ENCODE measurements at regions not wholly inside any gene's neighbourhood (a gene's known extent, or its start where the extent isn't known, plus 50 kb on each side); places are given as distances from the start of the nearest gene placed in this dataset.

DNA sequence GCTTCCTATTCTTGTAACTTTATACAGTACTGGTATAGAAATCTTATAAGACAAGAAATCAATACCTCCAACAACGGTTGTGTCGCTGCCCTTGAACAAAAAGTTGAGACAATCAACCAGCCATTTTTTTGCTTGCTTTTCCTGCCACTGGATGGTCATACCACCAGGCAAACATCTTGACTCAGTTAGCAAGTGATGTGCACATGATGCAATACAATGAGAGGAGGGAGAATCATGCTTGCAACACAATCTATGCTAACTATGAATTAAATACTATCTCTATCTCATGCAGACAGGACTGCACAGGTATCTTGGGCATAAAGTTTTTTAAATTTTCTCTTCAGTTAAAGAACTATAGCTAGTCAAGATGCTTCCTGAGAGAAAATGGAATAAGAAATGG, 877.7 kb upstream of the CITED2 start:
- no peaks in the 10 kb centered on the region for H3K27me3 ChIP-seq (ENCODE audit: low read depth)
- H3K4me1 ChIP-seq, result no peaks in the 10 kb centered on the region; the same call in 1 of the 2 replicates
- in situ Hi-C loops (cut with MboI; ENCODE audit: low sequenced_read_pairs), result no loop called here
- no peaks in the 10 kb centered on the region for H3K9me3 ChIP-seq
- no peaks in the 10 kb centered on the region for H3K36me3 ChIP-seq (replicated peaks)
- DNase-seq (ENCODE audit: low spot score in 2 of 2), result no peak
- H3K4me3 ChIP-seq, result no peak overlapping the region

DNA sequence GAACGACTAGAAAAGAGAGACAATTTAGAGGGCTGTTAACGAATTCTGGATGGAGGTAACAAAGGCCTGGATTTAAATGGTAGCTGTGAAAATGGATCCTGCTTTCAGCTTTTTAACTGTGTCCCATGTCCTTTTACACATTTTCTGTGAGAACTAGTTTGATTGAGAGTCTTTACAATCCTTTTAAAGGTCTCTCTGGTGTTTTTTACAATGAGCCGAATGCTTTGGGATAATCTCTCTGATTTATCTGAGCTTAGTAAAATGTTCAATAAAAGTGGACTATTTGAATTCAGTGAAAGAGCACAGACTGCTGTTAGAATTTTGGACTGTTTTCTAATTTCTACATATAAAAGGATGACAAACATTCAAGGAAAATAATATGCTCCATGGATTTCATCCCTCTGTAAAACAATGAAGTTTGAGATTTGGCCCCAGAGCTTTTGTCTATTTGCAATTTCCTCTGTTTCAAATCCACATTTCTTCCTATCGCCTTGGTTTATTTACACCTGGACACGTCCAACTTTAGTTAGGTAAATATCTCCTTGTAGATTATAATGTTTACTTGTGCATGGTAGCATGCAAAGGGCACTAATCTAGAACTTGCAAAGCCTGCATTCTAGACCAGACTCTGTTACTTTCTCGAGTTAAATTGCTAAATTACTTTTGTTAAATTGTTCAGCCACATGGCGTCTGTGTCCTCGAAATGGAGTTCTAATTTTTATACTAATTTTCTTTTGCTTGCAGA, 871.0 kb upstream of the CITED2 start:
- DNase-seq (ENCODE audit: low spot score in 2 of 2), result peak in 1 of 2 experiments; percentile 86
- Histone ChIP-seq H3K9me3 (peaks cover 4% of the 10 kb centered on the region; the same call in 1 of the 2 replicates), H3K4me3 (no peak overlapping the region), H3K27me3 (ENCODE audit: low read depth) (no peaks in the 10 kb centered on the region), H3K36me3 (replicated peaks) (no peaks in the 10 kb centered on the region), H3K4me1 (peaks cover 9% of the 10 kb centered on the region)
- in situ Hi-C loops (cut with MboI; ENCODE audit: low sequenced_read_pairs), result no loop called here

DNA sequence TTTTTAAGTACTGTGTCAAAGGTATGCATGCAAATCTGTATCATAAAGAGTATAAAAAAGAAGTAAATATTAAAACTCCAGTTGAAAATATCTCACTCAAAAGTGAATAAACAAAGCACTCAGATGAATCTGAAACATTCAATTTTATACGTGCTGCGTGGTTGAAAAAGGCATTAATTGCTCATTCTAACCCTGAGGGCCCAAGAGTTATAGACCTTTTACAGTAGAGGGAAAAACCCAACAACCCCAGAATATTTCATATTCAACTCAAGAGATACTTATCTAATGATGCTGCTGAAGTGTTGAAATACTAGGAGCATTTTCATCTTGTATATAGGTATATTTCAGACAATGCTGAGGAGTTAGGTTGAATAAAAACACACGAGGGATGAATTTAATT, 862.8 kb upstream of the CITED2 start:
- in situ Hi-C loops (cut with MboI; ENCODE audit: low sequenced_read_pairs), result no loop called here
- H3K36me3 ChIP-seq (replicated peaks), result no peaks in the 10 kb centered on the region
- H3K4me3 ChIP-seq, result no peak overlapping the region
- no peaks in the 10 kb centered on the region for H3K9me3 ChIP-seq
- H3K4me1 ChIP-seq, result no peaks in the 10 kb centered on the region
- no peak for DNase-seq (ENCODE audit: low spot score in 2 of 2)
- H3K27me3 ChIP-seq (ENCODE audit: low read depth), result no peaks in the 10 kb centered on the region

DNA sequence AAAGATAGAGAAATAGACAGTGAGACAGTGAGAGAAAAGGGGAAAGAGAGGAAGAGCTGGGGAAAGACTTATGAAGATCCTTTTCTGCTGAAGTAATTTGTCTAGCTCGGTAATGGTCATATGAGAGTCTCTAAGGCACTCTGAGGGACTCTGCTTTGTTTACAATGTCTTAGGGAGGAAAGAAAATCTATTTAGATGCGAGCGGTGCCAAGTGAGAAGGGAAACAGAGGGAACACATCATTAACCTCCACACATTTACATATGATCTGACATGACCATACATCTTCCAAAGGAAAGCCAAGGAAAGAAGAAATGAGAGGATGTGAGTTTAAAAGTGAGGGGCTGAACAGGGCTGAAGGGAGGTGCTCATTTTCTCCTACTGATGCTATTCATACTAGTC, 862.3 kb upstream of the CITED2 start:
- Histone ChIP-seq H3K36me3 (replicated peaks) (no peaks in the 10 kb centered on the region), H3K4me1 (no peaks in the 10 kb centered on the region), H3K4me3 (no peak overlapping the region), H3K9me3 (no peaks in the 10 kb centered on the region), H3K27me3 (ENCODE audit: low read depth) (no peaks in the 10 kb centered on the region)
- no peak for DNase-seq (ENCODE audit: low spot score in 2 of 2)
- in situ Hi-C loops (cut with MboI; ENCODE audit: low sequenced_read_pairs), result no loop called here

DNA sequence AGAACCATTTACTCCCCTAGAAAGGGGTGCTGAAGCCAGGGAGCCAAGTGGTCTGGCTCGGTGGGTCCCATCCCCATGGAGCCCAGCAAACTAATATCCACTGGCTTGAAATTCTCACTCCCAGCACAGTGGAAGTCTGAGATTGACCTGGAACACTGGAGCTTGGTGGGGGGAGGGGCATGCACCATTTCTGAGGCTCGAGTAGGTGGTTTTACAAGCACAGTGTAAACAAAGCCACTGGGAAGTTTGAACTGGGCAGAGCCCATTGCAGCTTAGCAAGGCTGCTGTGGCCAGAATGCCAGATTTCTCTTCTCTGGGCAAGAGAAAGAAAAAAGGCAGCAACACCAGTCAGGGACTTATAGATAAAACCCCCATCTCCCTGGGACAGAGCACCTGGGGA, 855.8 kb upstream of the CITED2 start:
- in situ Hi-C loops (cut with MboI; ENCODE audit: low sequenced_read_pairs), result no loop called here
- Histone ChIP-seq H3K27me3 (ENCODE audit: low read depth) (no peaks in the 10 kb centered on the region), H3K4me3 (no peak overlapping the region), H3K4me1 (no peaks in the 10 kb centered on the region), H3K36me3 (replicated peaks) (no peaks in the 10 kb centered on the region), H3K9me3 (no peaks in the 10 kb centered on the region)
- DNase-seq (ENCODE audit: low spot score in 2 of 2), result peak in 1 of 2 experiments; percentile 14

DNA sequence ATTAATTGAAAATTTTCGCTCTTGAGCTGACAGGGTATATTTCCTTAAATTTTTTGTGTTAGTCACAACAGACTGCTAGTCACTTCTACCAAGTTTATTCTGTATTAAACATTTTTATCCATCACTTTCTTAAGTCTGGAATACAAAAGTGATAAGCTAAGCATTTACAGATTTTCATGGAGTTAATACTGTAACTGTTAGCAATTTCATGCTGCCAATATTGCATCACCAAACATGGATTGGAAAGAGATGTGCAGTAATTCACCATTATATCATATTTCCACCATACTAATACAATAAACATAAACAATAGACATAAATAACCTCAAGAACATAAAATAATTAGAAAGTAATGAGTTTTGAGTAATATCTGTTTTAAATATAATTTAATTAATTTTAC, 854.0 kb upstream of the CITED2 start:
- Histone ChIP-seq H3K9me3 (no peaks in the 10 kb centered on the region), H3K36me3 (replicated peaks) (no peaks in the 10 kb centered on the region), H3K4me1 (no peaks in the 10 kb centered on the region), H3K27me3 (ENCODE audit: low read depth) (no peaks in the 10 kb centered on the region), H3K4me3 (no peak overlapping the region)
- DNase-seq (ENCODE audit: low spot score in 2 of 2), result no peak
- in situ Hi-C loops (cut with MboI; ENCODE audit: low sequenced_read_pairs), result no loop called here

DNA sequence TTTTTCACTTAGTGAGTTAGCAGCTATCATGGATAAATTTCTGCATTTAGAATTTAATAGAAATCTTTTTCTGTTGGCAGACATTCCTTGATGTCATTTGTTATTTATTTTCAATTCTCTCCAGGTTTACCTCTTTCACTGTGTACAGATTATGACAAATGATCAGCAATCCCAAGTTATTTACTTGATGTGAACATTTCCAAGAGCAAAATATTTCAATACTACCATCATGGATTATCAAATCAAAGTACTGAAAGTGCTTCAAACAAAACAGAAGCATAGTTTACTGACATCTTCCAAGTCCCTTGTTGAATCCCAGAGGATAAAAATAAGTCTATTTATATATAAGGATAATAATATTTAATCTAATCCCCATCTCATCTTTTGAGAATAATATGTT, 852.2 kb upstream of the CITED2 start:
- H3K4me3 ChIP-seq, result no peak overlapping the region
- H3K9me3 ChIP-seq, result no peaks in the 10 kb centered on the region
- no peaks in the 10 kb centered on the region for H3K36me3 ChIP-seq (replicated peaks)
- no peaks in the 10 kb centered on the region for H3K4me1 ChIP-seq
- DNase-seq (ENCODE audit: low spot score in 2 of 2), result no peak
- H3K27me3 ChIP-seq (ENCODE audit: low read depth), result no peaks in the 10 kb centered on the region
- in situ Hi-C loops (cut with MboI; ENCODE audit: low sequenced_read_pairs), result no loop called here

DNA sequence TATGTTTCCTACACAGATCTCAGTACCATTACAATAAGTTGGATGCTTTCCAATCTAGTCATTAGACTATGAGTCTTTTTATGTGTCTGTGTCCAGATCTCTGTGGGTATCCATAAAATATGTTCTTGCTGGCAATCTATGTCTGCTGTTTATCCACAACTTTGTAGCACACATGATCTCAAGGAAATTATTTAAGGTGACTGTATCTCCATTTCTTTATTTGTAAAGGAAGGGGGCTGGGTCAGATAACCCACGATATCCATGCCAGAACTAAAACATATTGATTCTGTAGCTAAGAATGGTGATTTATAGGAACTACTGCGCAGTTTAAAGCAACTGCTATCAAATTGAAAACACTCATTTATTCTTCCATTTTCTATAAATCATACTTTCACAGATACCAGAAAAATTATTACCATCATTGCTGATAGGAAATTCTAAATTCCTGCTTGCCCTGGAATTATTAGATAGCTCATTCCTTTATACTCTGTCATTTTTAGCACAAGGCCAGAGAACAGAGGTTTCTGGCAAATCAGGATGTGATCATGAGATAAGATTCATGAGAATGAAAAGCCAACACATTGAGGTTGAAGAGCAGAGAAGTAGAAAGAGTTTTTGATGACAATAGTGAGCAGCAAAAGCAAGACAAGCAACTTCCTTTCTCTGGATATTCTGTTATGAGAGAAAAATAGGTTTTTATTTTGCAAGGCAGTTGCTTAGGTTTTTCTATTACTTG, 851.4 kb upstream of the CITED2 start:
- H3K4me1 ChIP-seq, result no peaks in the 10 kb centered on the region
- in situ Hi-C loops (cut with MboI; ENCODE audit: low sequenced_read_pairs), result no loop called here
- no peak for DNase-seq (ENCODE audit: low spot score in 2 of 2)
- H3K36me3 ChIP-seq (replicated peaks), result no peaks in the 10 kb centered on the region
- no peaks in the 10 kb centered on the region for H3K9me3 ChIP-seq
- no peaks in the 10 kb centered on the region for H3K27me3 ChIP-seq (ENCODE audit: low read depth)
- H3K4me3 ChIP-seq, result no peak overlapping the region

DNA sequence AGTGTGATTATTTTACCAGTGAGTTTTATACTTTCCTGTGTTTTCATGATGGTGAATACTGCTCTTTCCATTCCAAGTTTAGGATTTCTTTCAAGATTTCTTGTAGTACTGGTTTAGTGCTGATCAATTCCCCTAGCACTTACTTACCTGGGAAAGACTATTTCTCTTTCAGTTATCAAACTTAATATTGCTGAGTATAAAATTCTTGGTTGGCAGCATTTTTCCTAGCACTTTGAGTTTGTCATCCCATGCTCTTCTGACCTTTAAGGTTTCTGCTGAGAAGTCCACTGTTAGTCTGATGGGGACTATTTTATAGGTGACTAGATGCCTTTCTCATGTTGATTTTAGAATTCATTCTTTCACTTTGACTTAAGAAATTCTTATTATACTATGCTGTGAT, 842.8 kb upstream of the CITED2 start:
- H3K36me3 ChIP-seq (replicated peaks), result no peaks in the 10 kb centered on the region
- DNase-seq (ENCODE audit: low spot score in 2 of 2), result no peak
- no peak overlapping the region for H3K4me3 ChIP-seq
- H3K4me1 ChIP-seq, result no peaks in the 10 kb centered on the region
- in situ Hi-C loops (cut with MboI; ENCODE audit: low sequenced_read_pairs), result no loop called here
- H3K27me3 ChIP-seq (ENCODE audit: low read depth), result no peaks in the 10 kb centered on the region
- no peaks in the 10 kb centered on the region for H3K9me3 ChIP-seq

DNA sequence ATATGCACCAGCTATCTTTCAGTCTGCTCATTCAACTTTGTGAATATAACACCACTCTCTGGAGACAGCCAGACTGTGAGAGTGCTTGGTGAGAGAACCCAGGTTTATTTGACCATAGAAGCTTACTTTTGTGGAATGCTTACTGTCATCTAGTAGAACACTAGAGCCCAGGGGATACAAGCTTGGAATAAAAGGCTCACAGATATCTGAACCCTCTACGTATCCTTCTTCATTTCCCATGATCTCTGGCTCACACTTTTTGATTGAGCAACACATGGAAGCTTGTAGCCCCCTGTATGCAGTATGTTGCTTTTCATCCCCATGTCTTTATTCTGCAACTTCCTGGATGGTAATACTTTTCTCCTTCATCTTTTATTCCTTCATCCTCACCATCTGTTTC, 835.3 kb upstream of the CITED2 start:
- Histone ChIP-seq H3K4me3 (no peak overlapping the region), H3K36me3 (replicated peaks) (no peaks in the 10 kb centered on the region), H3K9me3 (no peaks in the 10 kb centered on the region), H3K27me3 (ENCODE audit: low read depth) (no peaks in the 10 kb centered on the region), H3K4me1 (peaks cover 7% of the 10 kb centered on the region)
- DNase-seq (ENCODE audit: low spot score in 2 of 2), result no peak
- in situ Hi-C loops (cut with MboI; ENCODE audit: low sequenced_read_pairs), result no loop called here

DNA sequence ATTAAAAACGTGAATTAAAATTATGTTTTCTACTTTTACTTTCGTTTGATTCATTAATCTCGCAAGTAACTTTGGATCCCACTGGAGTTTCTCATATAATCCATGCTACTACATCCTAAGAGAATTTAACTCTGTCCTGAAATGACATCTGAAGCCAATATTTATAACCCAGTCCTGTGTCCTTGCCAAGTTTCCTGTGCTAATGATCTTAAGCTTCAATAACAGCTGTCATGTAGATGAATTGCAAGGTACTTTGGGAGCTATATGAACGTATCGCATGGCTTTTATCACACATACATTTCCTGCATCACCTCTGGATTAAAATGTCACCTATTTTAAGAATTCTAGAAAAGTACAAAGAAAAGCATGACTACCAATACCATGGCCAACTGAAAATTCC, 833.8 kb upstream of the CITED2 start:
- H3K27me3 ChIP-seq (ENCODE audit: low read depth), result no peaks in the 10 kb centered on the region
- no peak overlapping the region for H3K4me3 ChIP-seq
- H3K4me1 ChIP-seq, result peaks cover 7% of the 10 kb centered on the region
- peak in 1 of 2 experiments; percentile 29 for DNase-seq (ENCODE audit: low spot score in 2 of 2)
- H3K36me3 ChIP-seq (replicated peaks), result no peaks in the 10 kb centered on the region
- in situ Hi-C loops (cut with MboI; ENCODE audit: low sequenced_read_pairs), result no loop called here
- H3K9me3 ChIP-seq, result no peaks in the 10 kb centered on the region

DNA sequence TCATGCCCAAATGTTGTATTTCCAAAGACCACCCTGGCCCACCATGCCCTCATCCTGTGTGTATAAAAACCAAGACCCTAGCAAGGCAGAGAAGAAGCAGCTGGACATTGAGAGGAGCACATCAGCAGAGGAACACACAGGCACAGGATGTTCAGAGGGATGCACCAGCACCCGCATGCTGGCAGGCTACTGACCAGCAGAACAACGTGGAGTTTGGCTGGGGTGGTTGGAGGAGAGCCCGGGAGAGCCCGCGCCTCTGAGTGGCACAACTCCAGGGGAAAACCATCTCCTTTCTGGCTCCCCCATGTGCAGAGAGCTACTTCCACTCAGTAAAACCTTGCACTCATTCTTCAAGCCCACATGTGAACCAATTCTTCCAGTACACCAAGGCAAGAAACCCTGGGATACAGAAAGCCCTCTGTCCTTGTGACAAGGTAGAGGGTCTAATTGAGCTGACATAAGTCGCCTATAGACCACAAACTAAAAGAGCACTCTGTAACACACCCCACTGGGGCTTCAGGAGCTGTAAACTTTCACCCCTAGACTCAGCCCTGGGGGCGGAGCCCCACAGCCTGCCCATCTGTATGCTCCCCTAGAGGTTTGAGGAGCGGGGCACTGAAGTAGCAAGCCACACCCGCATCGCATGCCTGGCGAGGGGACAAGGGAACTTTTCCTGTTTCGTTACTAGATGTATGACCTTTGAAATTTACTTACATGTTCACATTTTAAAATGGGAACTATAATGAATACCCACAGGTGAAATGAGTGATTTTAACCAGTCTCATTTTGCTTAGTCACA, 831.5 kb upstream of the CITED2 start:
- in situ Hi-C loops (cut with MboI; ENCODE audit: low sequenced_read_pairs), result no loop called here
- H3K36me3 ChIP-seq (replicated peaks), result no peaks in the 10 kb centered on the region
- no peak overlapping the region for H3K4me3 ChIP-seq
- no peaks in the 10 kb centered on the region for H3K9me3 ChIP-seq
- DNase-seq (ENCODE audit: low spot score in 2 of 2), result no peak
- no peaks in the 10 kb centered on the region for H3K27me3 ChIP-seq (ENCODE audit: low read depth)
- H3K4me1 ChIP-seq, result peaks cover 7% of the 10 kb centered on the region

DNA sequence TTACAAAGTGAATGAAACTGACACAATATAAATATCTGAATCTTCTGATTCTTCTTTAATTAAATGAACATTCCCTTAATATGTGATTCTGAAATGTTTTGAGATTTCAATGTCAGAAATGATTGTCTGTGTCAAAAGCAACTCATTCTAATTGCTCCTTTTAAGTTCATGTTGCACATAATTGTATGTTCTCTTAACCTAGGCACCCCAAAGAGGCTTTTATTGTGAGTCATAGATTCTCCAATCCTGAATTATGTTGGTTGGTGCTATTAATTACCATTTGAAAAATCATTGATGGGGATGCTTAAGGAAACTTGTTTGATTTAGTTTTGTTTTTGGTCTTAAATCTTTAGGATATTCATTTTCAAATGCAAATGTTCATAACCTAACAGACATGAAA, 829.7 kb upstream of the CITED2 start:
- no peak for DNase-seq (ENCODE audit: low spot score in 2 of 2)
- Histone ChIP-seq H3K36me3 (replicated peaks) (no peaks in the 10 kb centered on the region), H3K4me1 (peaks cover 7% of the 10 kb centered on the region), H3K9me3 (no peaks in the 10 kb centered on the region), H3K27me3 (ENCODE audit: low read depth) (no peaks in the 10 kb centered on the region), H3K4me3 (no peak overlapping the region)
- in situ Hi-C loops (cut with MboI; ENCODE audit: low sequenced_read_pairs), result no loop called here

DNA sequence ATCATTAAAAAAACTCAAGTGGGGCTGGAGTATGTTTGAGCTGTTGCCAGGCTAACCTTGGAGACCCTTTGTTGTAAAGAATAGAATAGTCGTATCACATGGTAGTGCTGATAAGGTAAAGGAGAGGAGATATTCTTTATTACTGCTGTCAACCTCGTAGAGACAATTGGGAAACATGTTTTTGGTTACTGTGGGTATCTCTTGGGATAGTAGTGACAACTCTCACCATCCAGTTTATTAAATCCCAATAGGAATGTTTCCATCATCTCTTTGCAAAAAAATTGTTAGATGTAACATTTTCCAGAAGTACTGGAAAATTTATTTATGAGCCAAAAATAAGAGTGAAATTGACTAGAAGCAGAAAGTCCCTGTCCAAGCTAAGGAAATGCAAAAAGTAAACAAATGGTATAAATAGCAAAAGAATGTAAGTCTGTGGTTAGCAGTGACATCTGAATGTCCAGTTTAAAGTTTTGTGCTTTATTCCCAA, 829.3 kb upstream of the CITED2 start:
- H3K4me1 ChIP-seq, result peaks cover 7% of the 10 kb centered on the region
- H3K27me3 ChIP-seq (ENCODE audit: low read depth), result no peaks in the 10 kb centered on the region
- no peak overlapping the region for H3K4me3 ChIP-seq
- no peak for DNase-seq (ENCODE audit: low spot score in 2 of 2)
- H3K9me3 ChIP-seq, result no peaks in the 10 kb centered on the region
- in situ Hi-C loops (cut with MboI; ENCODE audit: low sequenced_read_pairs), result no loop called here
- H3K36me3 ChIP-seq (replicated peaks), result no peaks in the 10 kb centered on the region
